K562 (cell line): ENCODE measurements at regions not wholly inside any gene's neighbourhood (a gene's known extent, or its start where the extent isn't known, plus 50 kb on each side); places are given as distances from the start of the nearest gene placed in this dataset.
A peak's percentile ranks its signal among the peaks of the same experiment; 100 is the strongest.

ENCODE experiments used
- ARID1B ChIP-seq: fragments of 450-650 bp; IDR thresholded peaks from 2 replicates; pipeline ENCODE4 v1.6.1; 2016; ENCODE audit warnings: antibody characterized with exemption, mild to moderate bottlenecking, inconsistent platforms
- BCLAF1 ChIP-seq, 2 experiments: fragments of 450-650 bp in 1 of 2; IDR thresholded peaks; 2 replicates each; pipeline ENCODE4 v1.6.1; 2011 to 2017; ENCODE audit warnings: low read depth in 2 of 2, antibody characterized with exemption in 1 of 2, borderline replicate concordance in 1 of 2, low read length in 1 of 2, mild to moderate bottlenecking in 1 of 2, mixed read lengths in 1 of 2; ENCODE audit not compliant: control insufficient read depth in 1 of 2
- CREM ChIP-seq: IDR thresholded peaks from 2 replicates; pipeline ENCODE4 v1.6.1; 2014; ENCODE audit warnings: antibody characterized with exemption, low read depth
- HNRNPUL1 ChIP-seq: fragments of 200-400 bp; formaldehyde crosslinking; IDR thresholded peaks from 2 replicates; pipeline ENCODE4 v1.6.1; 2017; ENCODE audit warnings: low read length
- KLF6 ChIP-seq: fragments of 250-450 bp; sonication (Bioruptor Pico); IDR thresholded peaks from 2 replicates; pipeline ENCODE4 v1.4.0; 2020; ENCODE audit warnings: mild to moderate bottlenecking, moderate library complexity, borderline replicate concordance
- PCBP2 ChIP-seq: fragments of 200-400 bp; formaldehyde crosslinking; IDR thresholded peaks from 2 replicates; pipeline ENCODE4 v1.6.1; 2018; ENCODE audit warnings: low read length, low read depth, mild to moderate bottlenecking, moderate library complexity; ENCODE audit not compliant: poor library complexity, severe bottlenecking
- SAFB2 ChIP-seq: fragments of 200-400 bp; formaldehyde crosslinking; IDR thresholded peaks from 2 replicates; pipeline ENCODE4 v1.6.1; 2018; ENCODE audit warnings: borderline replicate concordance, low read length, low read depth, moderate library complexity; ENCODE audit not compliant: severe bottlenecking
- SMARCA5 ChIP-seq: fragments of 450-650 bp; IDR thresholded peaks from 2 replicates; pipeline ENCODE4 v1.6.1; 2016
- ZNF318 ChIP-seq, 2 experiments: fragments of 450-650 bp; IDR thresholded peaks; 2 replicates each; pipeline ENCODE4 v1.6.1; 2016; ENCODE audit warnings: mild to moderate bottlenecking in 2 of 2, borderline replicate concordance in 1 of 2, low read depth in 1 of 2, moderate library complexity in 1 of 2
- ZNF436 ChIP-seq: fragments of 250-450, 450-650 bp; sonication (Bioruptor Pico); formaldehyde crosslinking; IDR thresholded peaks from 2 replicates; pipeline ENCODE4 v1.7.0; 2020; ENCODE audit warnings: mild to moderate bottlenecking
- ZSCAN32 ChIP-seq: fragments of 450-650 bp; formaldehyde crosslinking; IDR thresholded peaks from 2 replicates; pipeline ENCODE4 v1.4.0; 2020; ENCODE audit warnings: mild to moderate bottlenecking, moderate library complexity
- TF ChIP-seq, protein P1 (sequence below): fragments of 450-650 bp; formaldehyde crosslinking; IDR thresholded peaks from 2 replicates; pipeline ENCODE4 v1.4.0; 2022; ENCODE audit warnings: missing genetic modification characterization
- TF ChIP-seq, protein P2 (sequence below): sonication (generic); formaldehyde crosslinking; IDR thresholded peaks from 2 replicates; pipeline ENCODE4 v1.8.0; 2022; ENCODE audit warnings: mild to moderate bottlenecking, missing genetic modification reagents

DNA sequence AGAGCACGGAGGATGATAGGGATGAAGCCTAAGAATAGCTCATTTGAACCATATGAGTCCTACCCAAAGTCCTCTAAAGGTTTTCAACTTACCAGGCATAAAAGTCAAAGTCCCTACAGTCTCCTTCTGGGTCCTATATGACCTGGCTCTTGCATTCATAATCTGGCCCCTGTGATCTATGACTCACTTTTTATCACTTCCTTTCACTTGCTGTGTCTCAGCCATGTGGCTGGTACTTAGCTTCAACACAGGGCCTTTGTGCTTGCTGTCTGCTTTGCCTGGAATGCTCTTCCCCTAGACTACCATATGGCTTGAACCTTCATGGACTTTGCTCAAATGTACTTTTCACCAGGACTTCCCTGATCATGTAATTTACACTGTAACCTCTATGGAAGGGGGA lies 137.6 kb upstream of the TMTC1 start (continued):
- TF ChIP-seq, protein P1, sequence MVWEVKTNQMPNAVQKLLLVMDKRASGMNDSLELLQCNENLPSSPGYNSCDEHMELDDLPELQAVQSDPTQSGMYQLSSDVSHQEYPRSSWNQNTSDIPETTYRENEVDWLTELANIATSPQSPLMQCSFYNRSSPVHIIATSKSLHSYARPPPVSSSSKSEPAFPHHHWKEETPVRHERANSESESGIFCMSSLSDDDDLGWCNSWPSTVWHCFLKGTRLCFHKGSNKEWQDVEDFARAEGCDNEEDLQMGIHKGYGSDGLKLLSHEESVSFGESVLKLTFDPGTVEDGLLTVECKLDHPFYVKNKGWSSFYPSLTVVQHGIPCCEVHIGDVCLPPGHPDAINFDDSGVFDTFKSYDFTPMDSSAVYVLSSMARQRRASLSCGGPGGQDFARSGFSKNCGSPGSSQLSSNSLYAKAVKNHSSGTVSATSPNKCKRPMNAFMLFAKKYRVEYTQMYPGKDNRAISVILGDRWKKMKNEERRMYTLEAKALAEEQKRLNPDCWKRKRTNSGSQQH (CRISPR knock-in tag): no peak
- no peak for TF ChIP-seq CREM
- TF ChIP-seq BCLAF1 (IDR thresholded peaks at IDR 0.05; ENCODE audit: borderline replicate concordance in 1 of 2, control insufficient read depth in 1 of 2, low read depth in 2 of 2, low read length in 1 of 2): no peak
- no peak for TF ChIP-seq SAFB2
- TF ChIP-seq, protein P2, sequence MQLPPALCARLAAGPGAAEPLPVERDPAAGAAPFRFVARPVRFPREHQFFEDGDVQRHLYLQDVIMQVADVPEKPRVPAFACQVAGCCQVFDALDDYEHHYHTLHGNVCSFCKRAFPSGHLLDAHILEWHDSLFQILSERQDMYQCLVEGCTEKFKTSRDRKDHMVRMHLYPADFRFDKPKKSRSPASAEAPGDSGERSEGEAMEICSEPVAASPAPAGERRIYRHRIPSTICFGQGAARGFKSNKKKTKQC (CRISPR knock-in tag): no peak
- TF ChIP-seq SMARCA5: no peak
- no peak for TF ChIP-seq PCBP2
- peak; percentile 51 for TF ChIP-seq ARID1B
- TF ChIP-seq ZNF436 (CRISPR knock-in tag): no peak
- TF ChIP-seq ZSCAN32 (CRISPR knock-in tag): no peak
- no peak for TF ChIP-seq KLF6
- TF ChIP-seq HNRNPUL1: no peak
- no peak for TF ChIP-seq ZNF318 (IDR thresholded peaks at IDR 0.05; ENCODE audit: borderline replicate concordance in 1 of 2, low read depth in 1 of 2)
